GM19395 (cell line): ENCODE measurements at regions not wholly inside any gene's neighbourhood (a gene's known extent, or its start where the extent isn't known, plus 50 kb on each side); places are given as distances from the start of the nearest gene placed in this dataset.
"Not testable (repeated sequence)": the region's sequence is repeated elsewhere in the genome, so short reads cannot be mapped to it uniquely, and the experiment has no call there.

Experiments used
- ATAC-seq: cut with Tn5 transposase; IDR thresholded peaks from one replicate; pipeline ENCODE4 v1.9.1; 2021; ENCODE audit warnings: mild to moderate bottlenecking, moderate library complexity; ENCODE audit not compliant: unreplicated experiment

GRCh38 chr9:108803428-108804065, 52.2 kb downstream of the ACTL7B start:
- no peak for ATAC-seq

- no peak for ATAC-seq
These were observed 52.8 kb downstream of the ACTL7B start for GRCh38 chr9:108802967-108803366.

GRCh38 chr9:108801949-108802348, 53.8 kb downstream of the ACTL7B start:
- no peak for ATAC-seq

- ATAC-seq, result no peak
These were observed 55.1 kb downstream of the ACTL7B start for GRCh38 chr9:108800632-108801099.

- ATAC-seq, result no peak
These were observed 62.2 kb downstream of the ACTL7B start for GRCh38 chr9:108793573-108793972.

- ATAC-seq, result no peak
These were observed 66.0 kb downstream of the ACTL7B start for GRCh38 chr9:108789742-108790141.

- ATAC-seq, result no peak
These were observed 68.1 kb downstream of the ACTL7B start for GRCh38 chr9:108787690-108788048.

- ATAC-seq, result no peak
These were observed 68.7 kb downstream of the ACTL7B start for GRCh38 chr9:108786901-108787689.

GRCh38 chr9:108786322-108786721, 69.5 kb downstream of the ACTL7B start:
- ATAC-seq, result no peak

- no peak for ATAC-seq
These were observed 70.8 kb downstream of the ACTL7B start for GRCh38 chr9:108784998-108785397.

- no peak for ATAC-seq
These were observed 71.9 kb downstream of the ACTL7B start for GRCh38 chr9:108783731-108784495.

- ATAC-seq, result no peak
These were observed 72.5 kb downstream of the ACTL7B start for GRCh38 chr9:108783326-108783725.

- ATAC-seq, result no peak
These were observed 74.6 kb downstream of the ACTL7B start for GRCh38 chr9:108780942-108781734.

- no peak for ATAC-seq
These were observed 76.0 kb downstream of the ACTL7B start for GRCh38 chr9:108779551-108780325.

GRCh38 chr9:108776920-108777639, 78.7 kb downstream of the ACTL7B start:
- no peak for ATAC-seq

- no peak for ATAC-seq
These were observed 79.9 kb downstream of the ACTL7B start for GRCh38 chr9:108775901-108776306.

- not testable (repeated sequence) for ATAC-seq
These were observed 81.7 kb downstream of the ACTL7B start for GRCh38 chr9:108774088-108774487.

GRCh38 chr9:108772301-108772894, 83.4 kb downstream of the ACTL7B start:
- ATAC-seq, result no peak

- no peak for ATAC-seq
These were observed 87.0 kb downstream of the ACTL7B start for GRCh38 chr9:108768744-108769143.
